ENCODE measurements at regions not wholly inside any gene's neighbourhood (a gene's known extent, or its start where the extent isn't known, plus 50 kb on each side); places are given as distances from the start of the nearest gene placed in this dataset.

- TF ChIP-seq, protein P1, sequence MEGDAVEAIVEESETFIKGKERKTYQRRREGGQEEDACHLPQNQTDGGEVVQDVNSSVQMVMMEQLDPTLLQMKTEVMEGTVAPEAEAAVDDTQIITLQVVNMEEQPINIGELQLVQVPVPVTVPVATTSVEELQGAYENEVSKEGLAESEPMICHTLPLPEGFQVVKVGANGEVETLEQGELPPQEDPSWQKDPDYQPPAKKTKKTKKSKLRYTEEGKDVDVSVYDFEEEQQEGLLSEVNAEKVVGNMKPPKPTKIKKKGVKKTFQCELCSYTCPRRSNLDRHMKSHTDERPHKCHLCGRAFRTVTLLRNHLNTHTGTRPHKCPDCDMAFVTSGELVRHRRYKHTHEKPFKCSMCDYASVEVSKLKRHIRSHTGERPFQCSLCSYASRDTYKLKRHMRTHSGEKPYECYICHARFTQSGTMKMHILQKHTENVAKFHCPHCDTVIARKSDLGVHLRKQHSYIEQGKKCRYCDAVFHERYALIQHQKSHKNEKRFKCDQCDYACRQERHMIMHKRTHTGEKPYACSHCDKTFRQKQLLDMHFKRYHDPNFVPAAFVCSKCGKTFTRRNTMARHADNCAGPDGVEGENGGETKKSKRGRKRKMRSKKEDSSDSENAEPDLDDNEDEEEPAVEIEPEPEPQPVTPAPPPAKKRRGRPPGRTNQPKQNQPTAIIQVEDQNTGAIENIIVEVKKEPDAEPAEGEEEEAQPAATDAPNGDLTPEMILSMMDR (IDR thresholded peaks at IDR 0.05): no peak
- TF ChIP-seq POLR2A (IDR thresholded peaks at IDR 0.05): no peak
Measured at GRCh38 chr14:46306267-46306666, 345.3 kb downstream of the RPL10L start.
